Left forelimb (tissue), 1 donor: ENCODE measurements at regions not wholly inside any gene's neighbourhood (a gene's known extent, or its start where the extent isn't known, plus 50 kb on each side); places are given as distances from the start of the nearest gene placed in this dataset.

Source experiments
- DNase-seq: peaks from one replicate; pipeline ENCODE4 v3.0.0-alpha.2; 2018; ENCODE audit warnings: low spot score

GRCh38 chr16:59236804-59237458 is 502.8 kb upstream of the GOT2 start:
- DNase-seq = no peak

DNA sequence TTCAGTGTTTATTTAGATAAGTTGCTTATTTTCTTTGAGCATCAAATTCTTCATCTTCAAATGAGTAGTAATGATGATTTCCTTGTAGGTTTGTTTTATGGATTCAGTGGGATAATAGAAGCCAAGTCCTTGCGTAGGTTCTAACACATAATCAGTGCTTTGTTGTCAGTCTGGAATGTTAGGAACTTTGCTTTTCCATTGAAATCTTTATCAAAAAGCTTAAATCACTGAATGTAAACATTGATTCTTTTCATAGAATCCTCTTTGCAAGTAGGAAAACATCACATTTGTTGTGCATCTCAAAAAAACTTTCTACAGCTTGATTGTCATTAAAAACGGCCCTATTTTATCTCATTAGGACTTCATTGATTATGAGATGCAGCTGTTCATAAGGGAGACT is 490.3 kb upstream of the GOT2 start:
- no peak for DNase-seq

DNA sequence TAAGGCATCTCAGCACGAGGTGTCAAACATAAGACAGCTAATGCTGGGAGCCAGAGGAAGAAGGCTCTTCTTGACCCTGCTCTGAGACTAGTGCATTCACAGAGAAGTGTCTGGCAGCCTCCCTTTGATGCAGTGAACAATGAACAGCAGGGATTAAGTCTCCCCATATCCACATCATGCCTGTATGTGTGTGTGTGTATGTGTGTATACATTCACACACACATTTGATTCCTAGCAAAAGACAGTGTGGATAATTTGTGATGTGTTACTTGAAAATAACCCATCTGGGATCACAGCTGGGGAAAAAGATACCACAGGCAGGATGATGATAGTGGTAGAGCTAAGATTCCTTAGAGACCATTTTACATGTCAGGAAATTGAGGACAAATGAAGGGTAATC is 485.9 kb upstream of the GOT2 start:
- DNase-seq = no peak

DNA sequence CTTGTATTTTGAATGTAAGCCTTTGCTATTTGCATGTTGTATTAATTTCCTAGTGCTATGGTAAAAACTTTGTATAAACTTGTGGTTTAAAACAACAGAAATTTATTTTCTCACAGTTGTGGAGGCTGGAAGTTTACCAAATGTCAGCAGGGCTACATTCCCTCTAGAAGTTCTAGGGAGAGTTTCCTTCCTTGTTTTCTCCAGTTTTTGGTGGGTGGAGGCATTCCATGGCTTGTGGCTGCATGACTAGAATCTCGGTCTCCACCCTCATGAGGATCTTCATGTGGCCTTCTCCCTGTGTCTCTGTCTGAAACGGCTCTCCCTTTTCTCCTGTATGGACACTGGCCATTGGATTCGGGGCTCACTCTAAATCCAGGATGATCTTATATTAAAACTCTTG is 482.2 kb upstream of the GOT2 start:
- no peak for DNase-seq

- no peak for DNase-seq
These were observed 480.3 kb upstream of the GOT2 start for GRCh38 chr16:59214455-59214854.

GRCh38 chr16:59213952-59214351 is 479.8 kb upstream of the GOT2 start:
- no peak for DNase-seq

DNA sequence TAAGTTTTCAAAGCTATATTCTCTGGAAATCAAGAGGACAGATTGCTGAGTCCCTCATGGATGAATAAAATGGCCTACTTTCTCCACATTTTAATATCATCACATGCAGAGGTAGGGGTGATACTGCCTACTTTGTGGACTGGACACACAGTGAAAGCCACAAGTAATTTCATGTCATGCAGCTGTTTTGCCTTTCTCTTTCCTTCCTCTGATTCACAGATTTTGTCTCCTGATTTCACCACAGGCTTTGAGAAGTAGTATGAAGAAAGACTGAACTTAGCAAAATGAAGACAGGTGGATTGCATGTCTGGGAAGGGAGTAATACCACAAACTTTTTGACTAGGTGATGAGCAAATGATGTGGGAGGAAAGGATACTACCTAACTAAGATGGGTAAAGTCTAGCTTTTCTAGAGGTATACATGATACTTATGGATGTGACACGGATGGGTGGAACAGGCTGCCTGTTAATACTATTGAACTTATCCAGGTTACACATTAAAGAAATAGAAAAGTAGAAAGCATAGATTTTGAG is 478.4 kb upstream of the GOT2 start:
- no peak for DNase-seq

- no peak for DNase-seq
These were observed 476.9 kb upstream of the GOT2 start for GRCh38 chr16:59210955-59211541.

GRCh38 chr16:59205403-59205802 is 471.3 kb upstream of the GOT2 start:
- no peak for DNase-seq

DNA sequence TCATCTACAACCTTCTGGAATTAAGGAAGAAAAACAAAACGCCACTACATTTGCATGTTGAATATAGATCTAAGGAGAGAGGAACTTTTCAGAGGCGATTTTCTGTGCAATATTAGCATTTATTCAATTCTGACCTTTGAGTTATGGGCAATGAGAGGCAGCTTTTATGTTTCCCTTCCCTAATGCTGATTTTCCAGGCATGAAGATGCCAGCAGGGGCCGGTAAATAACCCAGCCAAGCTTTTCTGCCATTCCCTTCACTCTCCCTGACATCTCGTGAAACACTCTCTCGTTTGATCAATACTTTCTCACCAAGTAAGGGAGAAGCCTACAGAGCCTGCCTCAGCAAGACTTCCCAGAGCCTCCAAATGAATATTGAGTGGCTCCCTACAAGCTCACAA is 470.5 kb upstream of the GOT2 start:
- no peak for DNase-seq

- DNase-seq = no peak
These were observed 468.2 kb upstream of the GOT2 start for GRCh38 chr16:59202233-59202862.

- DNase-seq = no peak
These were observed 467.7 kb upstream of the GOT2 start for GRCh38 chr16:59201821-59202220.

- no peak for DNase-seq
These were observed 467.0 kb upstream of the GOT2 start for GRCh38 chr16:59201160-59201559.

GRCh38 chr16:59198487-59198886 is 464.4 kb upstream of the GOT2 start:
- no peak for DNase-seq

DNA sequence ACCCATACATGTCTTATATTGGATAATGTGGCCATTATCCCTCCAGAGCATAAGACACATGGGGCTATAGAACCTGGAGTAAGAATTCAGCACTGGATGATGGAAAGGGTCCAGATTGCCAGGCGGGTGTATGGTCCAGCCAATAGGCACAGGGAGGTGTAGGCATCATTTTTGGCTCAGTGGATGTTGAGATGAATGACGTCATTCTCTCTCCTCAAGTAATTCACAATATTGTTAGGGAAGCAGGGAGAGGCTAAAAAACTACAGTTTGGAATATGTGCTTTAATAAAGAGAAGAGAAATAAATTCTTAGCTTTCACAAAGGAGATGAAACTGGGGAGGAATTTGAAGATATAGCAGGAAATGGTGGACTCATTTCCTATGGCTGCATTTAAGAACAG is 461.1 kb upstream of the GOT2 start:
- DNase-seq = no peak

DNA sequence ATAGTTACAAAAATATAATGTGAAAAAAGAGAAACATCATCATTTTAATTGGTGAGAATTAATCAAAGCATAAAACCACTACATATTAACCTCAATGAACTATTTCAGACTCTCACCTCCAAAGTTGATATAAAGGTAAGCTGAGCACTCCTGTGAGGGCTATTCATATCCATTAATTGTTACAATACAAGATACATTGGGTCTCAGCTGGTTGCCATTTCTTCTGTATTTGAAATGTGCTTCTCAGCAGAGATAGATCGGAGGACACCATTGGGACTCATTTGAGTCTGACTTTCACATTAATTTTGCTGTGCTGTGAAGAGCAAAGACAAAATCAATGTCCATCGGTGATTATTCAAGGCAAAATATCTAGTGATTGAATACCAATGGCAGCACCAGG is 459.5 kb upstream of the GOT2 start:
- no peak for DNase-seq

- no peak for DNase-seq
These were observed 458.6 kb upstream of the GOT2 start for GRCh38 chr16:59192551-59193199.

- no peak for DNase-seq
These were observed 456.6 kb upstream of the GOT2 start for GRCh38 chr16:59190731-59191130.

- no peak for DNase-seq
These were observed 453.9 kb upstream of the GOT2 start for GRCh38 chr16:59188029-59188428.

DNA sequence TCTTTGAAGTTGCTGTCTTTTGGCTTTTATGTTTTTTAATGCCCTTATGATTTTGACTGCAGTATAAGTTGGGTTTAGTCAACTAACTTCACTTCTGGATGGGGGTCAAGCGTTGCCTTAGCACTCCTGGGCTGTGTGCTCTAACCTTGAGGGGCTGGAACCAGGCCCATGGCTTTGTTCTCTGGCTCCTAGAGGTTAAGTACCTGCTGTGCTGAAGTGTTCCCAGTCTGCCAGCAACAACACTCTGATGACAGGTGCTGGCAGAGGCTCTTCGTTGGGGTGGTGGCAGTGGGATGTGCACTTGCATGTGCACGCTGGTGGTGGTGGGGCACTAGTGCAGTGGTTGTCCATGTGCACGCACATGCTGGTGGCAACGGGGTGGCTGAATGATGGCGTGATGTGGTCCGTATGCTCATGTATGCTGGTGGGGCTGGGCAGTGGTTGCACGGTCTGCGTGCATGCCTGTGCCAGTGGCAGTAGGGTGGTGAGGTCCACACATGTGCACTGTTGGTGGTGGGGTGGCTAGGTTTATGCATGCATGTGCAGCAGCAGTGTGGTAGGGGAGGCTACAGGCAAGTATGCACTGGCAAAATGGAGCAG is 447.8 kb upstream of the GOT2 start:
- DNase-seq = no peak

GRCh38 chr16:59180083-59180476 is 446.0 kb upstream of the GOT2 start:
- DNase-seq = no peak

- DNase-seq = no peak
These were observed 445.4 kb upstream of the GOT2 start for GRCh38 chr16:59179446-59180082.
